ENCODE measurements at regions not wholly inside any gene's neighbourhood (a gene's known extent, or its start where the extent isn't known, plus 50 kb on each side); places are given as distances from the start of the nearest gene placed in this dataset.

DNA sequence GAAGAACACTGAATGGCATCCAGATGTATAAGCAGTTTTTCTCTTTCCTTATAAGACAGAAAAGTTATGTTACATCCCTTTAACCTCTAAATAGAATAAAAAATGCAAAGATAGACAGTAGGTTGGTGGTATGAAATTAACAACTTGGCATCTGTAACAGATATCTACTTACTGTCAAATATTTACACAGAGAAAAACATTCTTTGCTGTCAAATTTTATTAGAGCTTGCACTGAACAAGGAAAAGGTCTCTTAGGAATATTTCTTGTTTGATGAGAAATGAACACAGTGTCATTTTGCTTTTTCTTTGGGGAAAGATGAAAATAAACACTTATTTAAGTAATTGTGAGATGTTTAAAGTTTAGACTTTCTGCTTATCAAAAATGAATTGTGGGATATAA, 65.6 kb upstream of the PCDH15 start:
- no peak overlapping the region for H3K23ac ChIP-seq (ENCODE audit: insufficient read length)
- no peak overlapping the region for H4K5ac ChIP-seq (ENCODE audit: insufficient read length, low read depth, low read length)
- no peak overlapping the region for H3K56ac ChIP-seq (replicated peaks; ENCODE audit: insufficient read length, low read depth, low read length)
- ChIA-PET CTCF (ENCODE audit: partially characterized antibody) (no interaction called here), POLR2A (ENCODE audit: partially characterized antibody) (no interaction called here)
- FAIRE-seq, result no peak
- no peak overlapping the region for H3K4ac ChIP-seq (replicated peaks; ENCODE audit: insufficient read length, low read depth, low read length)
- no peaks in the 10 kb centered on the region for H3K23me2 ChIP-seq (ENCODE audit: low read depth, low read length)
- H4K91ac ChIP-seq (replicated peaks; ENCODE audit: insufficient read length, low read length), result no peak overlapping the region
- H2BK15ac ChIP-seq (ENCODE audit: low read length), result no peak overlapping the region
- no peak for DNase-seq (ENCODE audit: low read depth in 1 of 2, low spot score in 2 of 2)
- no peak overlapping the region for H2AFZ ChIP-seq (ENCODE audit: low read length)
- H3K9me3 ChIP-seq (ENCODE audit: insufficient read depth in 2 of 2, low read depth in 1 of 2, low read length in 1 of 2), result no peaks in the 10 kb centered on the region
- H2BK5ac ChIP-seq (ENCODE audit: low read depth, low read length), result no peak overlapping the region
- no peak overlapping the region for H3K4me3 ChIP-seq (ENCODE audit: extremely low read depth in 1 of 4, insufficient read depth in 2 of 4, low read depth in 3 of 4, low read length in 4 of 4)
- H3K27me3 ChIP-seq (replicated peaks in 1 of 4; ENCODE audit: control insufficient read depth in 3 of 4, extremely low read depth in 1 of 4, insufficient read depth in 3 of 4, low read length in 3 of 4), result peaks cover 0 to 1% (median 0%) of the 10 kb centered on the region in 4 experiments; a peak in 1 of 7 replicates
- no peaks in the 10 kb centered on the region for H3K79me1 ChIP-seq (ENCODE audit: low read depth, low read length)
- no peak overlapping the region for H2BK120ac ChIP-seq (replicated peaks; ENCODE audit: low read depth, low read length)
- no peak overlapping the region for H2AK5ac ChIP-seq (ENCODE audit: low read depth, low read length)
- H3K18ac ChIP-seq (ENCODE audit: extremely low read depth, low read length), result no peak overlapping the region
- H3K27ac ChIP-seq (ENCODE audit: low read depth, low read length), result no peak overlapping the region
- no peak overlapping the region for H2BK20ac ChIP-seq (ENCODE audit: low read length)
- no peaks in the 10 kb centered on the region for H3K4me1 ChIP-seq (replicated peaks in 1 of 4; ENCODE audit: control insufficient read depth in 3 of 4, insufficient read depth in 4 of 4, low read length in 3 of 4)
- no peaks in the 10 kb centered on the region for H3K36me3 ChIP-seq (ENCODE audit: control insufficient read depth in 2 of 4, insufficient read depth in 4 of 4, low read length in 3 of 4)
- H3K14ac ChIP-seq (ENCODE audit: insufficient read length), result no peak overlapping the region
- H4K20me1 ChIP-seq (replicated peaks in 1 of 2; ENCODE audit: control insufficient read depth in 1 of 2, insufficient read depth in 2 of 2, low read length in 2 of 2), result no peaks in the 10 kb centered on the region
- H2BK12ac ChIP-seq (ENCODE audit: low read depth, low read length), result no peak overlapping the region
- H3K79me2 ChIP-seq (ENCODE audit: control insufficient read depth in 1 of 2, insufficient read depth in 2 of 2, low read length in 2 of 2), result no peaks in the 10 kb centered on the region
- H3K4me2 ChIP-seq (ENCODE audit: insufficient read depth in 1 of 2, low read depth in 2 of 2, low read length in 2 of 2), result no peak overlapping the region
- no peak overlapping the region for H3K9ac ChIP-seq (replicated peaks in 1 of 4; ENCODE audit: extremely low read depth in 1 of 4, low read depth in 3 of 4, low read length in 3 of 4)
- no peak overlapping the region for H4K8ac ChIP-seq (ENCODE audit: extremely low read depth, insufficient read depth, low read length)
- TF ChIP-seq JUND (IDR thresholded peaks at IDR 0.05; ENCODE audit: low read length) (no peak), JUN (IDR thresholded peaks at IDR 0.05; ENCODE audit: low read depth, low read length) (no peak), TCF12 (IDR thresholded peaks at IDR 0.05; ENCODE audit: low read depth, low read length) (no peak), NRF1 (IDR thresholded peaks at IDR 0.05; ENCODE audit: low read depth, low read length) (no peak), TBP (IDR thresholded peaks at IDR 0.05; ENCODE audit: low read depth, low read length) (no peak), SIN3A (conservative IDR thresholded peaks at IDR 0.05 in 1 of 2, IDR thresholded peaks at IDR 0.05 in 1 of 2; ENCODE audit: low read depth in 1 of 2, low read length in 2 of 2) (no peak), FOSL1 (IDR thresholded peaks at IDR 0.05; ENCODE audit: insufficient read depth, low read depth, low read length) (no peak), RNF2 (IDR thresholded peaks at IDR 0.05; ENCODE audit: borderline replicate concordance, low read depth, low read length, missing control alignments, poor library complexity, severe bottlenecking) (no peak), MAFK (IDR thresholded peaks at IDR 0.05; ENCODE audit: low read depth, low read length) (no peak), EP300 (IDR thresholded peaks at IDR 0.05; ENCODE audit: borderline replicate concordance in 1 of 2, low read depth in 2 of 2, low read length in 2 of 2) (no peak), RBBP5 (IDR thresholded peaks at IDR 0.05; ENCODE audit: borderline replicate concordance, low read depth, low read length) (no peak), SUZ12 (IDR thresholded peaks at IDR 0.05; ENCODE audit: low read length) (no peak)
- TF ChIP-seq, protein P1, sequence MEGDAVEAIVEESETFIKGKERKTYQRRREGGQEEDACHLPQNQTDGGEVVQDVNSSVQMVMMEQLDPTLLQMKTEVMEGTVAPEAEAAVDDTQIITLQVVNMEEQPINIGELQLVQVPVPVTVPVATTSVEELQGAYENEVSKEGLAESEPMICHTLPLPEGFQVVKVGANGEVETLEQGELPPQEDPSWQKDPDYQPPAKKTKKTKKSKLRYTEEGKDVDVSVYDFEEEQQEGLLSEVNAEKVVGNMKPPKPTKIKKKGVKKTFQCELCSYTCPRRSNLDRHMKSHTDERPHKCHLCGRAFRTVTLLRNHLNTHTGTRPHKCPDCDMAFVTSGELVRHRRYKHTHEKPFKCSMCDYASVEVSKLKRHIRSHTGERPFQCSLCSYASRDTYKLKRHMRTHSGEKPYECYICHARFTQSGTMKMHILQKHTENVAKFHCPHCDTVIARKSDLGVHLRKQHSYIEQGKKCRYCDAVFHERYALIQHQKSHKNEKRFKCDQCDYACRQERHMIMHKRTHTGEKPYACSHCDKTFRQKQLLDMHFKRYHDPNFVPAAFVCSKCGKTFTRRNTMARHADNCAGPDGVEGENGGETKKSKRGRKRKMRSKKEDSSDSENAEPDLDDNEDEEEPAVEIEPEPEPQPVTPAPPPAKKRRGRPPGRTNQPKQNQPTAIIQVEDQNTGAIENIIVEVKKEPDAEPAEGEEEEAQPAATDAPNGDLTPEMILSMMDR (IDR thresholded peaks at IDR 0.05; ENCODE audit: control extremely low read depth in 1 of 3, insufficient read depth in 1 of 3, low read depth in 1 of 3, low read length in 3 of 3), result no peak

Data from H1 (cell line).